Mesenchymal stem cell (in vitro differentiated cells and primary cell): ENCODE measurements at regions not wholly inside any gene's neighbourhood (a gene's known extent, or its start where the extent isn't known, plus 50 kb on each side); places are given as distances from the start of the nearest gene placed in this dataset.

Experiments
- DNase-seq: peaks from one replicate; pipeline ENCODE4 v3.0.0-alpha.2; 2013
- H2AFZ ChIP-seq: one replicate; pipeline ENCODE4 v1.6.1; 2013; ENCODE audit warnings: low read depth, mild to moderate bottlenecking, control low read depth, inconsistent platforms, low read length, moderate library complexity
- H2AK5ac ChIP-seq: 2 replicates; pipeline ENCODE4 v1.6.1; 2013; ENCODE audit warnings: low read length, moderate library complexity, mild to moderate bottlenecking, inconsistent platforms; ENCODE audit not compliant: severe bottlenecking
- H2BK120ac ChIP-seq: one replicate; pipeline ENCODE4 v1.6.1; 2013; ENCODE audit warnings: low read depth, mild to moderate bottlenecking, inconsistent platforms, low read length, moderate library complexity
- H2BK12ac ChIP-seq, 2 experiments: one replicate each; pipeline ENCODE4 v1.6.1; 2013; ENCODE audit warnings: inconsistent platforms in 2 of 2, low read length in 2 of 2, mild to moderate bottlenecking in 2 of 2, moderate library complexity in 2 of 2, control low read depth in 1 of 2
- H2BK15ac ChIP-seq: one replicate; pipeline ENCODE4 v1.6.1; 2013; ENCODE audit warnings: mild to moderate bottlenecking, low read depth, inconsistent platforms; ENCODE audit not compliant: poor library complexity, severe bottlenecking
- H2BK5ac ChIP-seq: 2 replicates; pipeline ENCODE4 v1.6.1; 2013; ENCODE audit warnings: low read depth, mild to moderate bottlenecking, low read length, control low read depth, inconsistent platforms; ENCODE audit not compliant: poor library complexity, severe bottlenecking
- H3K14ac ChIP-seq, 2 experiments: one replicate each; pipeline ENCODE4 v1.6.1; 2013; ENCODE audit warnings: inconsistent platforms in 2 of 2, low read length in 2 of 2, control low read depth in 1 of 2, mild to moderate bottlenecking in 1 of 2, moderate library complexity in 1 of 2
- H3K18ac ChIP-seq, 2 experiments: one replicate each; pipeline ENCODE4 v1.6.1; 2013; ENCODE audit warnings: inconsistent platforms in 2 of 2, low read length in 2 of 2, control low read depth in 1 of 2, low read depth in 1 of 2, mild to moderate bottlenecking in 1 of 2
- H3K23ac ChIP-seq, 2 experiments: one replicate each; pipeline ENCODE4 v1.6.1; 2013; ENCODE audit warnings: inconsistent platforms in 2 of 2, low read length in 2 of 2, mild to moderate bottlenecking in 2 of 2, moderate library complexity in 2 of 2, control low read depth in 1 of 2
- H3K27ac ChIP-seq: 2 replicates; pipeline ENCODE4 v1.5.1; 2013; ENCODE audit warnings: mild to moderate bottlenecking, moderate library complexity, low read length, control low read depth, inconsistent platforms; ENCODE audit not compliant: poor library complexity, severe bottlenecking
- H3K27me3 ChIP-seq, 2 experiments: 2 replicates each; pipeline versions ENCODE4 v1.6.1 to v1.7.0; 2013; ENCODE audit warnings: low read length in 2 of 2, mild to moderate bottlenecking in 2 of 2, moderate library complexity in 2 of 2, control low read depth in 1 of 2, inconsistent platforms in 1 of 2; ENCODE audit not compliant: control insufficient read depth in 1 of 2, insufficient read depth in 1 of 2
- H3K36me3 ChIP-seq, 2 experiments: 2 replicates each; pipeline versions ENCODE4 v1.6.1 to v1.7.0; 2013; ENCODE audit warnings: low read length in 2 of 2, control low read depth in 1 of 2, inconsistent platforms in 1 of 2, low read depth in 1 of 2, mild to moderate bottlenecking in 1 of 2; ENCODE audit not compliant: insufficient read depth in 2 of 2, control insufficient read depth in 1 of 2
- H3K4ac ChIP-seq, 2 experiments: one replicate each; pipeline ENCODE4 v1.6.1; 2013; ENCODE audit warnings: inconsistent platforms in 2 of 2, low read length in 2 of 2, mild to moderate bottlenecking in 2 of 2, moderate library complexity in 2 of 2, control low read depth in 1 of 2, low read depth in 1 of 2
- H3K4me1 ChIP-seq: 2 replicates; pipeline ENCODE4 v1.6.1; 2013; ENCODE audit warnings: low read depth, low read length, control low read depth; ENCODE audit not compliant: control insufficient read depth, insufficient read depth
- H3K4me2 ChIP-seq: 2 replicates; pipeline ENCODE4 v1.6.1; 2013; ENCODE audit warnings: low read length, mild to moderate bottlenecking, inconsistent platforms; ENCODE audit not compliant: poor library complexity, severe bottlenecking
- H3K4me3 ChIP-seq, 2 experiments: 2 replicates each; pipeline versions ENCODE4 v1.5.1 to v1.7.0; 2013; ENCODE audit warnings: low read length in 2 of 2, mild to moderate bottlenecking in 2 of 2, control low read depth in 1 of 2, low read depth in 1 of 2; ENCODE audit not compliant: insufficient read depth in 1 of 2
- H3K79me1 ChIP-seq: replicated peaks from 2 replicates; pipeline ENCODE4 v1.6.1; 2013; ENCODE audit warnings: mild to moderate bottlenecking, control low read depth, low read length, inconsistent platforms; ENCODE audit not compliant: poor library complexity, severe bottlenecking
- H3K9ac ChIP-seq: 2 replicates; pipeline ENCODE4 v1.7.0; 2013; ENCODE audit warnings: mild to moderate bottlenecking, low read length, moderate library complexity
- H3K9me3 ChIP-seq: 2 replicates; pipeline ENCODE4 v1.7.0; 2013; ENCODE audit warnings: mild to moderate bottlenecking, low read length; ENCODE audit not compliant: control insufficient read depth
- H4K8ac ChIP-seq: one replicate; pipeline ENCODE4 v1.6.1; 2013; ENCODE audit warnings: inconsistent platforms, mild to moderate bottlenecking, low read length, moderate library complexity
- H4K91ac ChIP-seq: one replicate; pipeline ENCODE4 v1.6.1; 2013; ENCODE audit warnings: mild to moderate bottlenecking, low read length, inconsistent platforms
- WGBS: methylation state at CpG from one replicate; pipeline ENCODE4 v1.1.7; 2013; ENCODE audit warnings: mixed read lengths; 5-methylcytosine and 5-hydroxymethylcytosine counted together

DNA sequence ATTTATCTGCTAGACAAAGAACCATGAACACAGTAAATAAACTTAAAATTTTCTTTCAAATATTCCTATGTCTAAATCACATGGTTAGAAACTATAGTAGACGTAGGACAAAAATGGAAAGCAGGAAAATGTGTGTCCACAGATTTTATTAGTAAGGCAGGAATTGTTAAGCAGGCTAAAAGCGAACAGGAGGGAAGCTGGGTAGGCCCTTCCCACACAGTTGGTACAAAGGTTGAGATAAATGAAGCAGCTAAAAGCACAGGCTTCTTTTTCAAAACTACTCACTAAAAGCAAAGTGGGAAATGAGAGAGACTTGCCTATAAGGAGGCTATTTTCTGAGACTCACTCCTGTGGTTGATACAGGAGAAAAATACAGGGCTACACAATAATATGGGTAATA is 108.1 kb upstream of the PABPC4L start:
- no peak overlapping the region for H3K9ac ChIP-seq
- H3K4ac ChIP-seq, result no peak overlapping the region
- DNase-seq, result no peak
- H3K79me1 ChIP-seq, result no peaks in the 10 kb centered on the region
- no peak overlapping the region for H2BK12ac ChIP-seq
- H2BK5ac ChIP-seq, result no peak overlapping the region
- H3K4me3 ChIP-seq, result no peak overlapping the region
- no peak overlapping the region for H2AFZ ChIP-seq
- no peak overlapping the region for H2BK120ac ChIP-seq
- no peak overlapping the region for H4K91ac ChIP-seq
- no peak overlapping the region for H3K18ac ChIP-seq
- no peak overlapping the region for H4K8ac ChIP-seq
- H3K9me3 ChIP-seq, result no peaks in the 10 kb centered on the region
- H3K23ac ChIP-seq, result no peak overlapping the region
- H3K36me3 ChIP-seq, result no peaks in the 10 kb centered on the region
- no peaks in the 10 kb centered on the region for H3K27me3 ChIP-seq
- WGBS, result 92% methylated on average over 2 of the region's 2 CpGs
- no peak overlapping the region for H3K4me2 ChIP-seq
- H2AK5ac ChIP-seq, result no peak overlapping the region
- H2BK15ac ChIP-seq, result no peak overlapping the region
- no peaks in the 10 kb centered on the region for H3K4me1 ChIP-seq
- no peak overlapping the region for H3K14ac ChIP-seq
- H3K27ac ChIP-seq, result no peak overlapping the region

DNA sequence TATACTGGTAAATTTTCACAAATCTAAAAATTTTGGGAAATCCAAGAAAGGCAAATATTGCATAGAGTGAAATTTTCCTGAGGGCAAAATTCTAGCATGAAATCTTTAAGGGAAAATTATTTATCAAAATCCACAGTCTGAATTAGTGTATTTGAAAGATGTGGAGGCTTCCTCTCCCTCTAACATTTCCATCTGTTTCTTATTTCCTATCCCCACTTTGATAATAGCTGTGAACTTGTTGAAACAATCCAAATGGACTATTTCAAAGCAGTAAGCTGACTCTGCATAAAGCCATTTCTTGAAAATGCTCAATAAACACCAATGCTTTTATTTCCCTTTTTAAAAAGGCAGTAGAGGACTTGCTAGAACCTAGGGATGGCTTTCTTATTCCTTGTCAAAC is 107.3 kb upstream of the PABPC4L start:
- no peak for DNase-seq
- H3K14ac ChIP-seq, result no peak overlapping the region

DNA sequence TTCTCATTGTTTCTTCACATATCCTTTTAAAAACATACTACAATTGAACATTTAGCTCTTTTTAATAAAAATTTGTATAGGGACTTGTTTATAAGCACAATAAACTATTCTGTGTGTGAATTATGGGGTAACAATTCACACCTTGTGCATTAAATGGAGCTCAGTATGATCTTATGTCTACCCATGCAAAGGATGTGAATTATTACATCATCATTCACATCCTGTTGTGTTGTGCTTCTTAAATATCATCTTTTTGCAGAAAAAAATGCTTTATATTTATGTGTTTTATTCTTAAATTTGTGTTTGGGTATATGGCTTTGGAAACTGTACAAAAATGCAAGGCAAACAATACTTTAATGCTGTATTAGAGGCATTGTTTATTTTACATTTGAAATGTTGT is 96.7 kb upstream of the PABPC4L start:
- Histone ChIP-seq H3K23ac (no peak overlapping the region), H3K14ac (no peak overlapping the region), H3K36me3 (no peaks in the 10 kb centered on the region), H3K4me2 (no peak overlapping the region), H2BK15ac (no peak overlapping the region), H3K27ac (no peak overlapping the region), H2BK5ac (no peak overlapping the region), H3K9ac (no peak overlapping the region), H2AFZ (no peak overlapping the region), H3K27me3 (no peaks in the 10 kb centered on the region), H3K4me1 (no peaks in the 10 kb centered on the region), H2AK5ac (no peak overlapping the region), H3K4ac (no peak overlapping the region), H3K79me1 (no peaks in the 10 kb centered on the region), H2BK12ac (no peak overlapping the region), H3K9me3 (peaks cover 10% of the 10 kb centered on the region), H3K18ac (no peak overlapping the region), H3K4me3 (no peak overlapping the region), H4K8ac (no peak overlapping the region), H2BK120ac (no peak overlapping the region), H4K91ac (no peak overlapping the region)
- DNase-seq, result no peak

More for the DNA sequence above, 107.3 kb upstream of the PABPC4L start:
- Histone ChIP-seq H2BK12ac (no peak overlapping the region), H3K27ac (no peak overlapping the region), H2BK15ac (no peak overlapping the region), H3K9me3 (no peaks in the 10 kb centered on the region), H3K36me3 (no peaks in the 10 kb centered on the region), H2BK120ac (no peak overlapping the region), H3K4me3 (no peak overlapping the region), H2BK5ac (no peak overlapping the region), H2AK5ac (no peak overlapping the region), H3K27me3 (no peaks in the 10 kb centered on the region), H3K4ac (no peak overlapping the region), H3K4me1 (no peaks in the 10 kb centered on the region), H2AFZ (no peak overlapping the region), H3K9ac (no peak overlapping the region), H3K79me1 (no peaks in the 10 kb centered on the region), H3K4me2 (no peak overlapping the region), H3K18ac (no peak overlapping the region), H3K23ac (no peak overlapping the region), H4K8ac (no peak overlapping the region), H4K91ac (no peak overlapping the region)

DNA sequence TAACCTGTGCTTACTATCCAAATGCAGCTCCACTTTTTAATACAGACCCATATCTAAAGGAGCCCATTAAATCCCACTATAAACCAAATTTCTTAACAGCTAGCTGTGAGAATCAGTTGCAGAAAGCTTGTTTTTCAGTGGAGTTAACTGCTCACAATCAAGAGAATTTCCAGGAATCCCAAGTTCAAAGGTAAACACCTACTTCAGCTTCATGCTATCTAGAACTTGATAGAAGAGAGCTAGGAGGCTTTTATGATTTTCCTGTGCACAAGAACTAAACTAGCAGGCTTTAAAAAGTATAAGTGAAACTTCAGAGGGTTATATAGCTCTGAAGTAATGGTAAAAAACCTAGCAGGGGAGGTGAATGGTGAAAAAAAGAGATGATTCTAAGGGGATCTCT is 96.2 kb upstream of the PABPC4L start:
- Histone ChIP-seq H2BK15ac (no peak overlapping the region), H3K4me1 (no peaks in the 10 kb centered on the region), H3K9ac (no peak overlapping the region), H3K14ac (no peak overlapping the region), H3K23ac (no peak overlapping the region), H3K9me3 (peaks cover 12% of the 10 kb centered on the region), H2AK5ac (no peak overlapping the region), H3K27me3 (no peaks in the 10 kb centered on the region), H2BK120ac (no peak overlapping the region), H4K8ac (no peak overlapping the region), H3K4me3 (no peak overlapping the region), H3K18ac (no peak overlapping the region), H3K79me1 (no peaks in the 10 kb centered on the region), H3K4ac (no peak overlapping the region), H4K91ac (no peak overlapping the region), H2BK5ac (no peak overlapping the region), H2AFZ (no peak overlapping the region), H3K4me2 (no peak overlapping the region), H3K36me3 (no peaks in the 10 kb centered on the region), H3K27ac (no peak overlapping the region), H2BK12ac (no peak overlapping the region)
- DNase-seq, result no peak
